GM12878 (cell line): ENCODE measurements at regions not wholly inside any gene's neighbourhood (a gene's known extent, or its start where the extent isn't known, plus 50 kb on each side); places are given as distances from the start of the nearest gene placed in this dataset.

Experiments
- CTCF ChIP-seq, 3 experiments: IDR thresholded peaks in 2 of 3; conservative IDR thresholded peaks in 1 of 3; 2 replicates each; pipeline ENCODE4 v1.5.1; 2011; ENCODE audit warnings: low read depth in 3 of 3, low read length in 3 of 3, mild to moderate bottlenecking in 3 of 3, control low read depth in 2 of 3, moderate library complexity in 2 of 3, inconsistent platforms in 1 of 3, mixed read lengths in 1 of 3; ENCODE audit not compliant: control insufficient read depth in 2 of 3, insufficient read depth in 1 of 3; ENCODE audit errors: extremely low read depth in 1 of 3
- EP300 ChIP-seq, 2 experiments: fragments of 150-350 bp in 1 of 2; IDR thresholded peaks; 2 replicates each; pipeline ENCODE4 v1.6.1; 2011 to 2012; ENCODE audit warnings: low read depth in 2 of 2, low read length in 2 of 2, borderline replicate concordance in 1 of 2, improper control_type of control experiment in 1 of 2, inconsistent platforms in 1 of 2; ENCODE audit not compliant: control insufficient read depth in 1 of 2
- HDAC2 ChIP-seq: fragments of 200-600 bp; sonication (generic); IDR thresholded peaks from 2 replicates; pipeline ENCODE4 v1.6.1; 2017
- PKNOX1 ChIP-seq: fragments of 450-650 bp; IDR thresholded peaks from 2 replicates; pipeline ENCODE4 v1.6.1; 2016; ENCODE audit warnings: mild to moderate bottlenecking
- POLR2A ChIP-seq: IDR thresholded peaks from 2 replicates; pipeline ENCODE4 v1.6.1; 2011; ENCODE audit warnings: low read depth, mild to moderate bottlenecking, low read length

GRCh38 chr16:65947951-65948350 is 418.5 kb upstream of the CDH5 start:
- TF ChIP-seq CTCF (IDR thresholded peaks at IDR 0.05 in 2 of 3, conservative IDR thresholded peaks at IDR 0.05 in 1 of 3; ENCODE audit: control insufficient read depth in 2 of 3, extremely low read depth in 1 of 3, insufficient read depth in 1 of 3, low read depth in 3 of 3, low read length in 3 of 3): no peak
- no peak for TF ChIP-seq HDAC2
- TF ChIP-seq PKNOX1: no peak
- no peak for TF ChIP-seq POLR2A
- no peak for TF ChIP-seq EP300 (IDR thresholded peaks at IDR 0.05; ENCODE audit: borderline replicate concordance in 1 of 2, control insufficient read depth in 1 of 2, low read depth in 2 of 2, low read length in 2 of 2)
